HG03175 (cell line): ENCODE measurements at regions not wholly inside any gene's neighbourhood (a gene's known extent, or its start where the extent isn't known, plus 50 kb on each side); places are given as distances from the start of the nearest gene placed in this dataset.

Experiments
- ATAC-seq: cut with Tn5 transposase; IDR thresholded peaks from one replicate; pipeline ENCODE4 v1.9.1; 2021; ENCODE audit warnings: mild to moderate bottlenecking, moderate library complexity; ENCODE audit not compliant: unreplicated experiment

- no peak for ATAC-seq
These were observed 1310.0 kb upstream of the C9orf72 start for GRCh38 chr9:28883234-28883633.

- no peak for ATAC-seq
These were observed 1314.1 kb upstream of the C9orf72 start for GRCh38 chr9:28887188-28887884.

GRCh38 chr9:28888806-28889205 lies 1315.5 kb upstream of the C9orf72 start:
- no peak for ATAC-seq

- ATAC-seq = no peak
These were observed 1319.3 kb upstream of the C9orf72 start for GRCh38 chr9:28892538-28892937.

GRCh38 chr9:28899267-28899666 lies 1326.0 kb upstream of the C9orf72 start:
- no peak for ATAC-seq

- ATAC-seq = no peak
These were observed 1326.6 kb upstream of the C9orf72 start for GRCh38 chr9:28899926-28900325.

- ATAC-seq = no peak
These were observed 1327.1 kb upstream of the C9orf72 start for GRCh38 chr9:28900406-28900805.

- no peak for ATAC-seq
These were observed 1336.2 kb upstream of the C9orf72 start for GRCh38 chr9:28909526-28909925.

GRCh38 chr9:28912621-28913020 lies 1339.3 kb upstream of the C9orf72 start:
- ATAC-seq = no peak

- no peak for ATAC-seq
These were observed 1342.1 kb upstream of the C9orf72 start for GRCh38 chr9:28915202-28915930.

GRCh38 chr9:28916348-28916747 lies 1343.1 kb upstream of the C9orf72 start:
- ATAC-seq = no peak

GRCh38 chr9:28921857-28922500 lies 1348.7 kb upstream of the C9orf72 start:
- ATAC-seq = no peak

GRCh38 chr9:28922891-28923290 lies 1349.6 kb upstream of the C9orf72 start:
- no peak for ATAC-seq

- no peak for ATAC-seq
These were observed 1350.1 kb upstream of the C9orf72 start for GRCh38 chr9:28923351-28923750.

- ATAC-seq = no peak
These were observed 1351.9 kb upstream of the C9orf72 start for GRCh38 chr9:28925157-28925556.

GRCh38 chr9:28926306-28926705 lies 1353.0 kb upstream of the C9orf72 start:
- ATAC-seq = no peak

- no peak for ATAC-seq
These were observed 1354.4 kb upstream of the C9orf72 start for GRCh38 chr9:28927691-28928090.

GRCh38 chr9:28929433-28929832 lies 1356.2 kb upstream of the C9orf72 start:
- ATAC-seq = no peak

GRCh38 chr9:28930766-28931165 lies 1357.5 kb upstream of the C9orf72 start:
- no peak for ATAC-seq

- no peak for ATAC-seq
These were observed 1360.8 kb upstream of the C9orf72 start for GRCh38 chr9:28934111-28934510.

GRCh38 chr9:28938981-28939380 lies 1365.7 kb upstream of the C9orf72 start:
- no peak for ATAC-seq

- ATAC-seq = no peak
These were observed 1368.6 kb upstream of the C9orf72 start for GRCh38 chr9:28941856-28942255.
